Activated T-helper 17 cell treated with anti-CD3 and anti-CD28 coated beads, Interleukin-2, amount 50 U/mL, for 72 hours (primary cell): ENCODE measurements at regions not wholly inside any gene's neighbourhood (a gene's known extent, or its start where the extent isn't known, plus 50 kb on each side); places are given as distances from the start of the nearest gene placed in this dataset.

Experiments used
- ATAC-seq: fragments of 150-1000 bp; cut with Tn5 transposase; replicated peaks from 2 replicates; pipeline ENCODE4 v1.10.0; 2021; ENCODE audit warnings: mild to moderate bottlenecking, moderate library complexity
- H3K27ac Mint-ChIP-seq: one replicate; pipeline ENCODE4 v1.8.0; 2022; ENCODE audit warnings: mixed read lengths
- H3K27me3 Mint-ChIP-seq: one replicate; pipeline ENCODE4 v1.8.0; 2022; ENCODE audit warnings: mixed read lengths
- H3K36me3 Mint-ChIP-seq: one replicate; pipeline ENCODE4 v1.8.0; 2022; ENCODE audit warnings: low read depth, mild to moderate bottlenecking, mixed read lengths
- H3K4me1 Mint-ChIP-seq: one replicate; pipeline ENCODE4 v1.8.0; 2022; ENCODE audit warnings: mixed read lengths
- H3K4me3 Mint-ChIP-seq: one replicate; pipeline ENCODE4 v1.8.0; 2022; ENCODE audit warnings: mild to moderate bottlenecking, mixed read lengths
- H3K9me3 Mint-ChIP-seq: one replicate; pipeline ENCODE4 v1.8.0; 2022; ENCODE audit warnings: mixed read lengths

DNA sequence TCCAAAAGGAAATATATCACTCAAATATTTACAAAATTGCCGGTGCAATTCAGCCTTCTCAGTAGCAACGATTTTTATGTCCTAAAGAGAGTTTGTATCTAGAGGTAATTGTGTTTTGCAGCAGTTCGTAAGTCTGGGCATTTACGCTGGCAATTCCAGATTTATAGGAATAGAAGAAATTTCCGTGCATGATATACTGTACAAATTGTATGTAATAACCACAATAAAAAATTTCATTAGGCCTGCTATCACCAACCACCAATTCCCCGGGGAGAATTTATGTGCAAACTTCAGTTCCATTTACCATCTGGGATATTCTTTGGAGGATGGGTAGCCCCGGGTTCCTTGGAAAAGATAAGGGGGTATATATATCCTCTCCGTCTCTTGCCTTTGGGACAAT is 401.5 kb downstream of the TMEM114 start:
- H3K4me1 Mint-ChIP-seq: no peaks in the 10 kb centered on the region
- ATAC-seq: no peak
- no peaks in the 10 kb centered on the region for H3K36me3 Mint-ChIP-seq

DNA sequence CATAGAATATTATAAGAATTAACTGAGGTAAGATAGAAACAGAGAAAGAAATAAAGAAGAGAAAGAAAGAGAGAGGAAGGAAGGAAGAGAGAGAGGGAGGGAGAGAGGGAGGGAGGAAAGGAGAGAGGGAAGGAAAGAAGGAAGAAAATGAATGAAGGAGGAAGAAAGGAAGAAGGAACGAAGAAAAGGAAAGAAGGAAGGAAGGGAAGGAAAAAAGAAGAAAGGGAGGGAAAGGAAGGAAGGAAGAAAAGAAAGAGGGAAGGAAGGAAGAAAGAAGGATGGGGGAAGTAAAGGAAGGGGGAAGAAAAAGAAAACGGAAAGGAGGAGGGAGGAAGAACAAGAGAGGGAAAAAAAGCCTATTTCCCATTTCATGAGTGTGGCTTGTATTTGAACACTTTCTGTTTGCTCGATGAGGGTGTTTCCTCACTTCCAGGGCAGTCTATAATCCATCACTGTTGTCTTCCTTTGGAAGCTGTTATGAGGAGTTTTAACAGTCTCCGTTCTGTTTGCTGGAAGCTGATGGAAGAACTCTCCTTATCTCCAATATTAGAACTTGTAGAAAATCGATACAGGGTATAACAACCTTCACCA is 402.4 kb downstream of the TMEM114 start:
- no peak for ATAC-seq
- H3K27me3 Mint-ChIP-seq: no peaks in the 10 kb centered on the region
- H3K4me1 Mint-ChIP-seq: no peaks in the 10 kb centered on the region
- H3K36me3 Mint-ChIP-seq: no peaks in the 10 kb centered on the region
- H3K4me3 Mint-ChIP-seq: no peak overlapping the region
- no peak overlapping the region for H3K27ac Mint-ChIP-seq
- peaks cover 15% of the 10 kb centered on the region for H3K9me3 Mint-ChIP-seq

More for the DNA sequence above, 401.5 kb downstream of the TMEM114 start:
- H3K9me3 Mint-ChIP-seq: peaks cover 15% of the 10 kb centered on the region
- H3K4me3 Mint-ChIP-seq: no peak overlapping the region
- H3K27ac Mint-ChIP-seq: no peak overlapping the region
- no peaks in the 10 kb centered on the region for H3K27me3 Mint-ChIP-seq

DNA sequence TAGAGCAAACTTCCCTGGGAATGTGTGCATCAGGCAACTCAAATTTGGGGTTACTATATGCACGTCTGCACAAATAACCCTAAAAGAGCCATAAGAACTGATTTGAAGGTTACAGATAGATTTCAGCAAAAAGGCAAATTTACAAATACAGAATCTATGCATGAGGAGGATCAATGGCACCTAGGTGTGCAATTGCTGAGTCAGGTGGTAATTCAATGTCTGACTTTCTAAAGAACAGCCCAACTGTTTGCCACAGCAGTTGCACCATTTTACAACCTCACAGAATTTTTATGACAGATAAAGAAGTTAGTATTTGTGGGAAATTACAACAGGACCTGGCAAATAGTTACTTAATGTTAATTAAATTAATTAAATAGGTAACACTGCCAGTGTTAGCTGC is 405.5 kb downstream of the TMEM114 start:
- peaks cover 16% of the 10 kb centered on the region for H3K9me3 Mint-ChIP-seq
- ATAC-seq: no peak
- H3K36me3 Mint-ChIP-seq: no peaks in the 10 kb centered on the region
- no peaks in the 10 kb centered on the region for H3K27me3 Mint-ChIP-seq
- H3K27ac Mint-ChIP-seq: no peak overlapping the region
- no peaks in the 10 kb centered on the region for H3K4me1 Mint-ChIP-seq
- H3K4me3 Mint-ChIP-seq: no peak overlapping the region

DNA sequence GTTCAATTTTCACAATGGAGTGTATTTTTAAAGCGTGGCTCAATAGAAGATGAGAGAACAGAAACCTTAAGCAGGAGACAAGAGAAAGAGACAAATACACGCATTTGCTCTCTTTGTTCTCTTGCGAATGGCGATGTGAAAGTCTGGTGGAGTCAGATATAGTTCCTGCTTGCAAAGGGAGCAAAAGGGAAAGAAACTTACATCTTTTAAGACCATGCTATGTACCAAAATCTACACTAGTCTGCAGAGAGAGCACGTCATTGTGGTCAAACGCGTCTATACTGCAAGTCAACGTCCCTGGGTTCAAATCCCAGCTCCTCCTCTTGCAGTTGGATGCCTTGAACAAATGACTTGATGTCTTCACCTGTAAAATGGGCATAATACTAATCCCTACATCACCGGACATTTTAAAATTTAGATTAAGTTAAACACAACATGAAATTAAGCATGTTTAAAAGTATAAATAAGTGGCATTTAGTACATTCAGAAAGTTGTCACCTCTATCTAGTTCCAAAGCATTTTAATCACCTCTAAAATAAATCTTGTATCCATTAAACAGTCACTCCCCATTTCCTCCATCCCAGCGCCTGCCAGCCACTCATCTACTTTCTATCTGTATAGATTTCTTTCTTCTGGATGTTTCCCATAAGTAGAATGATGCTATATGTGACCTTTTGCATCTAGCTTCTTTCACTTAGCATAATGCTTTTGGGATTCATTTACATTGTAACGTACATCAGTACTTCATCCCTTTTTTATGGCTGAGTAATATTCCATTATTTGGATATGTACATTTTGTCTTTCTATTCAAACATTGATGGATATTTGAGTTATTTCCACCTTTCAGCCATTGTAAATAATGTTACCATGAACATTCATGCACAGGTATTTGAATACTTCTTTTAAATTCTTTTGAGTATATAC is 406.9 kb downstream of the TMEM114 start:
- no peak for ATAC-seq
- Mint-ChIP-seq H3K36me3 (no peaks in the 10 kb centered on the region), H3K4me3 (no peak overlapping the region), H3K27ac (no peak overlapping the region), H3K4me1 (no peaks in the 10 kb centered on the region), H3K27me3 (no peaks in the 10 kb centered on the region), H3K9me3 (peaks cover 18% of the 10 kb centered on the region)

DNA sequence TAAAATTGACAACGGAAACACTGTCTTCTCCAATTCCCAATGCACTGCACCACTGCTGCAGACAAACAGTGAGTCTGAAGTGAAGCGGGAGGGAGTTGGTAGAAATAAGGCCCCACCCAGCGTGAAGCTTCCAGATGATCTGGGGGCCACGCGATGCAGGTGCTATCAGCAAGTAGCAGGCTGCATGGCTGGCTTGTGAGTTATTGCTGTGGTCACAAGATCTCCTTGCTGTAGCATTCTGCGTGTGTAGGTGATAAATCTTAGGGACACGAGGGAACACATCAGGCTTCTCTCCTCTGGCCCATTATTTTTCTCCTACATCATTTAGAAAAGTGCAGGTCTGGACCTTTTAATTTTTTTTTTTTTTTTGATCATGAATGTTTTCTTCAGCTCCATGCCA is 407.6 kb downstream of the TMEM114 start:
- no peaks in the 10 kb centered on the region for H3K36me3 Mint-ChIP-seq
- H3K27ac Mint-ChIP-seq: no peak overlapping the region
- ATAC-seq: no peak
- no peaks in the 10 kb centered on the region for H3K27me3 Mint-ChIP-seq
- H3K4me1 Mint-ChIP-seq: no peaks in the 10 kb centered on the region
- H3K4me3 Mint-ChIP-seq: no peak overlapping the region
- peaks cover 17% of the 10 kb centered on the region for H3K9me3 Mint-ChIP-seq

DNA sequence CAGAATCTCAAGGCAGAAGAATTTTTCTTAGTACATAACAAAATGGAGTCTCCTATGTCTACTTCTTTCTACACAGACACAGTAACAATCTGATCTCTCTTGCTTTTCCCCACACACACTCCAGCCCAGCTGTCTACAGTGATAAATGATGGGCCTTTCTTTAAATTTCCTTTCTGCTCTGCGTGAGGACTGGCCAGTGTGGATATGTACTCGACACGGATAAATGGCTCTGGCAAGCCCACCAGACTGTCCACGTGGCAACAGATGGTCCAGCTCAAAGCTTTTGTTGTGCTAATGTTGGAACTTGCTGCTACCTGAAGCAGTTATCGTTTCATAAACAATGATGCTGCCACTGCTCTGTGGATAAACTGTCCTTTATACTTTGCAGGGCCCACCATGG is 410.7 kb downstream of the TMEM114 start:
- Mint-ChIP-seq H3K36me3 (no peaks in the 10 kb centered on the region), H3K27ac (no peak overlapping the region), H3K27me3 (no peaks in the 10 kb centered on the region), H3K4me1 (no peaks in the 10 kb centered on the region), H3K4me3 (no peak overlapping the region), H3K9me3 (peaks cover 12% of the 10 kb centered on the region)
- no peak for ATAC-seq

DNA sequence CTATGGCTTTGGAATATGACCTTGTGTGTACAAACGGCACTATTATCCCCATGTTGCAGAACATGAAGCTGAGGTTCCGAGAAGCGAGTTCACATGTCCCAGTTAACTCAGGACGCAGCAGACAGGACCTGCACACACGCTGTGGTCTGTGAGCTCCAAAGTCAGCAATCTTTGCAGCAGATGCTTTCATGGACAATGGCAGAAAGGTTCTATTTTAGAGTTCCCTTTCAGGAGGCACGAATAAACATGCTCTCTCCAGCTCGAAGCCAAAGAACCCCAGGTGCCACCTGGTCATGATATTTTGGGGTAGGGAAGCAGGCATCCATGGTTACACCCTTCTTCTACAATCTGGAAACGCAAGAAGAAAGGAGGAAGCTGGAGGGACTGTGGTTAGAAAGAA is 412.0 kb downstream of the TMEM114 start:
- H3K27me3 Mint-ChIP-seq: no peaks in the 10 kb centered on the region
- no peak overlapping the region for H3K27ac Mint-ChIP-seq
- no peaks in the 10 kb centered on the region for H3K4me1 Mint-ChIP-seq
- H3K36me3 Mint-ChIP-seq: no peaks in the 10 kb centered on the region
- no peak for ATAC-seq
- peaks cover 12% of the 10 kb centered on the region for H3K9me3 Mint-ChIP-seq
- no peak overlapping the region for H3K4me3 Mint-ChIP-seq

DNA sequence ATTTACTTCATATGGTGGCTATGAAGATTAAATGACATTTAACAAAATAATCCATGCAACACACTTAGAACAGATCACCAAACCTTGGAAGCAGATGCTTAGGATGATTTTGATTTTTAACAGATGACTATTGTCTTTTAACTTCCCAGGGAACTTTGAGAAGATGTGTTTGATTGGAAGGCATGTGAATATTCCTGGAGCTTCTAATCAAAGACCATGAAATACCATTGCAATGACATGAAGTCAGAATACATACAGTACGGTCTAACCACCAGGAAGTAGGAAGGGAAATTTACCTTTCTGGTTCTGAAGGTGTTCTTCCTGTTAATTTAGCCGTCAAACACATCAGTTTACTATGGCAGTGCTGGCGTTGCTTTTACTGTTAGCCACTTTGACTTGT is 414.9 kb downstream of the TMEM114 start:
- no peaks in the 10 kb centered on the region for H3K36me3 Mint-ChIP-seq
- H3K4me3 Mint-ChIP-seq: no peak overlapping the region
- no peak for ATAC-seq
- no peak overlapping the region for H3K27ac Mint-ChIP-seq
- peaks cover 8% of the 10 kb centered on the region for H3K9me3 Mint-ChIP-seq
- H3K27me3 Mint-ChIP-seq: no peaks in the 10 kb centered on the region
- H3K4me1 Mint-ChIP-seq: no peaks in the 10 kb centered on the region

DNA sequence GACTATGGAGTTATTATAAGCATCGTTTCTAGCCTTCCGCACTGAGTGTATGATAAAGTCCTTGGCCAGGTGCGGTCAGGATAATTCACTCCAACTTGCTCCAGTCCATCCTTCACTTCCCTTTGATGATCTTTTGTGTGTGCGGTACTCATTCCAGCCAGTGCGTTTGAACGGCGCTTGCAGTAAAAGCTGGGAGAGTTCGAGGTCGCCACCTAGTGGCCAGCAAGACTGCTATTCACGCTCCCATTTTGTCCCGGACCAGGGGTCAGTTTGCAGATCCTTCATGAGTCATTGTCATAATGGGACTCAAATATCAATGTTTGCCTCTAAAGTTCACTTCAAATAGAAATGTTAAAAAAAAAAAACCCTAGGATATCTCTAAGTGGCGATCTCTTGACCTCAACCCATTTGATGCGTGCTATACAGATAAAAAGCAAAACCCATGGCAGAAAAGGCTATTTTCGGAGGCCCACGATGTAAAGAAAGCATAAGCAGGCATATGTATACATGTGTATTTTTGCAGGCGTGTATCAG is 417.1 kb downstream of the TMEM114 start:
- ATAC-seq: no peak
- Mint-ChIP-seq H3K27ac (no peak overlapping the region), H3K27me3 (no peaks in the 10 kb centered on the region), H3K4me3 (no peak overlapping the region), H3K9me3 (peaks cover 5% of the 10 kb centered on the region), H3K4me1 (no peaks in the 10 kb centered on the region), H3K36me3 (no peaks in the 10 kb centered on the region)

DNA sequence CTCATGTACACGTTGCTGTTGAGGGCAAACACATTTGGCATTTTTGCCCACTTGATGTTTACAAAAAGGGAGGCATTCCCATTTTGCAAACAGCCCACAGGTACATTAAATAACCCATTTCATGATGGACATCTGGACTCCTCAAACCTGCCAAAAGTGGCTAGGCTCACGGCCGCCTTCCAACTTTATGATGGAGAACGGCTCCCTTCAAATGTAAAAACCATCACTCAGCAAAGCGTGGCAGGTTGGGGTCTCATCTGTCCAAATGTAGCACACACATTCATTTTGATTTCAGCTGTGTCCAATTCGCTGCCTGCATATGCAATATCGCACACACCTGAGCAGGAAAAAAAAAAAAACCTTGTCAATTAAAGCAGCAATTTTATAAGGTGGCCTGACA is 417.8 kb downstream of the TMEM114 start:
- Mint-ChIP-seq H3K27ac (no peak overlapping the region), H3K27me3 (no peaks in the 10 kb centered on the region), H3K4me3 (no peak overlapping the region), H3K4me1 (no peaks in the 10 kb centered on the region), H3K36me3 (no peaks in the 10 kb centered on the region), H3K9me3 (peaks cover 5% of the 10 kb centered on the region)
- no peak for ATAC-seq

DNA sequence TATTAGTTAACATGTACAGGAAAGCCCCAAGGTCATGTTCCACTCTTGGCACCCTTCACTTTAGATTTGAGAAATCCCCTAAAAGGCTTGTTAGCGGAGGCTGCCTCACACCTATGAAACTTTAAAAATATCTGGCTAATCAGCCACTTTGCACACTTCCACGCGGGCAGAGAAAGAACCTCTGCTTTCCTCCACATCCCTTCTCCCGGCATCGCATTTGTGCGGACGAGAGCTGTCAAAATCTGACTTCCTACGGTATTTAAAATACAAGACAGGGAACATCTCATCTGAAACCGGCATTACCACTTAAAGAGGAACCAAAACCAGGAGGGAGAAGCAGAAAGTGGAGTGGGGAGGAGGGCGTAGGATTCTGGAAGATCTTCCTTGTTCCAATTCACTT is 422.3 kb downstream of the TMEM114 start:
- Mint-ChIP-seq H3K4me3 (no peak overlapping the region), H3K4me1 (no peaks in the 10 kb centered on the region), H3K27me3 (no peaks in the 10 kb centered on the region), H3K36me3 (no peaks in the 10 kb centered on the region), H3K27ac (no peak overlapping the region), H3K9me3 (peaks cover 5% of the 10 kb centered on the region)
- no peak for ATAC-seq

DNA sequence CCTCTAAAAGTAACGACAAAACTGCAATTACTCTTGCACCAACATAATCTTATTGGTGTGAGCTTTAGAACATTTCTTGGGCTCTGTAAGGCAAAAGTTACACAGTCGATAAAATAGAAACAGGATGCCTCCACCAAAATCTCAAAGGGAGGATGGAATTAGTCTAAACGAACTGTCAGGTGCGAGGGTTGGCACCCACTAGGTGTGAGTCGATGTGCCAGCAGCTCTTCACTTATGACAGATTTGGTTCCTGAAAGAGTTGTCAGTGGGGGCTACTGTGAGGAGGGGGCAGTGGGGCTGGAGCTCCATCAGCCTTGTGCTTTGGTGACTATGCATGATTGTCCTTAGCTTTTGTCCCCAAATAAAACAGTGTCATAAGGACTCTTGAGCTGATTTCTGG is 422.9 kb downstream of the TMEM114 start:
- Mint-ChIP-seq H3K27ac (no peak overlapping the region), H3K4me1 (no peaks in the 10 kb centered on the region), H3K9me3 (peaks cover 5% of the 10 kb centered on the region)

DNA sequence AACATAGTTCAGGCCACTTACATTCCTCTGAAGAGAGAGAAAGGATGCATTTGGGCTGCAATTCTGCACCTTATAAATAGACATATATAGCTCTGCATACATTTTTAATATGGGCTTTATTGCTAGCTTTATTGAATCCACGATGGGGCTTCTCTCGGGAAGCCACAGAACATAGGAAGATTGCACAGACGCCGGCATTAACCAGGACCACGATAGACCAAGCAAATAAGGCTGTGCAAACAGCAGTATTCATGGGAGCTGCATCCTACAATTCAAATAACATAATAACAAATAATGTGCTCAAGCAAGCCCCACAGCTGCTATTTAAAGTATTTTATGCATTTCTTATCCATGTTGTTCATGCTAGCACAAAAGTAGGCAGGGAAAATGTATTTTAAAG is 432.3 kb downstream of the TMEM114 start:
- ATAC-seq: no peak
- Mint-ChIP-seq H3K27me3 (no peaks in the 10 kb centered on the region), H3K36me3 (no peaks in the 10 kb centered on the region), H3K27ac (no peak overlapping the region), H3K4me3 (no peak overlapping the region), H3K4me1 (no peaks in the 10 kb centered on the region), H3K9me3 (peaks cover 17% of the 10 kb centered on the region)

More for the DNA sequence above, 422.9 kb downstream of the TMEM114 start:
- no peak for ATAC-seq
- no peak overlapping the region for H3K4me3 Mint-ChIP-seq
- no peaks in the 10 kb centered on the region for H3K27me3 Mint-ChIP-seq
- no peaks in the 10 kb centered on the region for H3K36me3 Mint-ChIP-seq

DNA sequence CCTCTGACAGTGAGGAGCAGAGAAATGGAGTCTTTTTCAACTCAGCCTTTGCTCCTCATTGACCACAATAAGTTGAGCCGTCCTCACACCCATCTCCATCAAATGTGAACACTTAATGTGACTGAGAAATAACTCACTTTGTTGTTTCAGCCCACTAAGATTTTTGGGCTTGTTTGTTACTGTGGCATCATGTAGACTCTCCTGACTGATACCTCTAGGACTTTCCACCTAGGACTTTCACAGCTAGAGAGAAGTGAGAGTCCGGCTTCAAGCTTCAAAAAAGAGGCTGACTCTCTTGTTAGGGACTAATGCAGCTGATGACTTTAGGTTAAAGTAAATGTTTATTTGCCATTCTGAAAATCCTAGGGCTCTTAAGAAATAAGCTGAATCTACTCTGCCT is 435.0 kb downstream of the TMEM114 start:
- no peaks in the 10 kb centered on the region for H3K36me3 Mint-ChIP-seq
- H3K27ac Mint-ChIP-seq: no peak overlapping the region
- no peak for ATAC-seq
- H3K4me1 Mint-ChIP-seq: no peaks in the 10 kb centered on the region
- H3K4me3 Mint-ChIP-seq: no peak overlapping the region
- H3K9me3 Mint-ChIP-seq: peaks cover 17% of the 10 kb centered on the region
- H3K27me3 Mint-ChIP-seq: no peaks in the 10 kb centered on the region
